ENCODE measurements at regions not wholly inside any gene's neighbourhood (a gene's known extent, or its start where the extent isn't known, plus 50 kb on each side); places are given as distances from the start of the nearest gene placed in this dataset.

DNA sequence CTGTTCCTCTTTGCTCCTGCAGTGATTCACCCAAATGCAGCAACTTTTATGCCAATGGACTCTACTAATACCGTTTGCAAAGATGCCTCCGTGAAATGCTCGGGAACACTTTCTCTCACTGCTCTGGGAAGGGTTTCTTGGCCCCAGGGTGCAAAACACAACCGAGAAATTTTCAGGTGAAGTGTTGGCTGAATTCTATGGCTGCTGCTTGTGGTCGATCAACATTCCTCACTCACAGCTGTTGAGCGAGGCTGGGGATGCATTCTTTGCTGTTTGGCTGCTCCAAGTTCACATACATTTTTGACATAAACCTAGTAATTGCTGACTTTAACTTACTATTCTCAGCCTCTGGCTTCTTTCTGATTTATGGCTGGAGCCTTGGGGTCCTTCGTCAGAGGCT lies 342.0 kb upstream of the CHD6 start:
- no peak overlapping the region for H3K27ac ChIP-seq (ENCODE audit: low read depth in 1 of 2, low read length in 2 of 2)
- no peaks in the 10 kb centered on the region for H3K27me3 ChIP-seq (ENCODE audit: control insufficient read depth in 1 of 2, insufficient read depth in 2 of 2, low read length in 1 of 2)
- DNase-seq, result no peak
- H3K4me1 ChIP-seq (ENCODE audit: control insufficient read depth in 1 of 2, insufficient read depth in 2 of 2, low read length in 2 of 2), result no peaks in the 10 kb centered on the region
- no peak overlapping the region for H3K4me3 ChIP-seq (ENCODE audit: low read length in 2 of 2)
- no peaks in the 10 kb centered on the region for H3K9me3 ChIP-seq (ENCODE audit: control insufficient read depth, low read length)
- intact Hi-C loops (cut with DNase I), result no loop called here
- WGBS, 2 donors, result 26 to 36% methylated on average over 7 of the region's 7 CpGs
- ATAC-seq (ENCODE audit: low FRiP score), result no peak
- H3K36me3 ChIP-seq (ENCODE audit: control insufficient read depth in 1 of 2, insufficient read depth in 2 of 2, low read length in 1 of 2), result no peaks in the 10 kb centered on the region

- DNase-seq, result no peak
- no peaks in the 10 kb centered on the region for H3K27me3 ChIP-seq (ENCODE audit: control insufficient read depth in 1 of 2, insufficient read depth in 2 of 2, low read length in 1 of 2)
- no peaks in the 10 kb centered on the region for H3K4me1 ChIP-seq (ENCODE audit: control insufficient read depth in 1 of 2, insufficient read depth in 2 of 2, low read length in 2 of 2)
- peaks cover 1% of the 10 kb centered on the region for H3K9me3 ChIP-seq (ENCODE audit: control insufficient read depth, low read length)
- 85 to 86% methylated on average over 1 of the region's 1 CpG for WGBS, 2 donors
- H3K27ac ChIP-seq (ENCODE audit: low read depth in 1 of 2, low read length in 2 of 2), result no peak overlapping the region
- ATAC-seq (ENCODE audit: low FRiP score), result no peak
- intact Hi-C loops (cut with DNase I), result no loop called here
- H3K4me3 ChIP-seq (ENCODE audit: low read length in 2 of 2), result no peak overlapping the region
- no peaks in the 10 kb centered on the region for H3K36me3 ChIP-seq (ENCODE audit: control insufficient read depth in 1 of 2, insufficient read depth in 2 of 2, low read length in 1 of 2)
Measured at GRCh38 chr20:41958391-41958790, 340.2 kb upstream of the CHD6 start.

- ATAC-seq (ENCODE audit: low FRiP score) (no peak), DNase-seq (no peak)
- intact Hi-C loops (cut with DNase I), result no loop called here
- Histone ChIP-seq H3K27me3 (ENCODE audit: control insufficient read depth in 1 of 2, insufficient read depth in 2 of 2, low read length in 1 of 2) (no peaks in the 10 kb centered on the region), H3K9me3 (ENCODE audit: control insufficient read depth, low read length) (peaks cover 1% of the 10 kb centered on the region), H3K36me3 (ENCODE audit: control insufficient read depth in 1 of 2, insufficient read depth in 2 of 2, low read length in 1 of 2) (no peaks in the 10 kb centered on the region), H3K4me3 (ENCODE audit: low read length in 2 of 2) (no peak overlapping the region), H3K27ac (ENCODE audit: low read depth in 1 of 2, low read length in 2 of 2) (no peak overlapping the region), H3K4me1 (ENCODE audit: control insufficient read depth in 1 of 2, insufficient read depth in 2 of 2, low read length in 2 of 2) (no peaks in the 10 kb centered on the region)
- WGBS, 2 donors, result 42 to 45% methylated on average over 6 of the region's 6 CpGs
Measured at GRCh38 chr20:41956338-41957074, 338.3 kb upstream of the CHD6 start.

DNA sequence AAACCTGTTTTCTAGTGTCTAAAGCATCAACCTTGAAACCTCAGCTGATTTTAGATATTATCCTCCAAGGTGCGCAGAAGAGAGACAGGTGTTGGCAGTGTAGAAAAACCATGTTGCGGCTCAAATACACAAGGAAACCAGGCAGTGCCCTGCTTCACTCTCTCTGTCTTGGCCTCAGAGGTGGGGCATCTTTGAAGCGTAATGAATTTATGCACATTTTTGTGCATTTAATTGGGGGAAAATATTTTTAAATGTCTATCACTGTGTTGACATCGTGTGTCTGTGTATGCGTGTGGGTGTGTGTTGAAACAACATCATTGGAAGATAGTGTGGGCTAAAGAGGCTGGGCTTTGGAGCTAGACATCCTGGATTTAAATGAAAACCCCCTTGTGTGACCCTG lies 334.0 kb upstream of the CHD6 start:
- Histone ChIP-seq H3K4me3 (ENCODE audit: low read length in 2 of 2) (no peak overlapping the region), H3K36me3 (ENCODE audit: control insufficient read depth in 1 of 2, insufficient read depth in 2 of 2, low read length in 1 of 2) (no peaks in the 10 kb centered on the region), H3K4me1 (ENCODE audit: control insufficient read depth in 1 of 2, insufficient read depth in 2 of 2, low read length in 2 of 2) (no peaks in the 10 kb centered on the region), H3K27ac (ENCODE audit: low read depth in 1 of 2, low read length in 2 of 2) (no peak overlapping the region), H3K27me3 (ENCODE audit: control insufficient read depth in 1 of 2, insufficient read depth in 2 of 2, low read length in 1 of 2) (no peaks in the 10 kb centered on the region), H3K9me3 (ENCODE audit: control insufficient read depth, low read length) (peaks cover 1% of the 10 kb centered on the region)
- ATAC-seq (ENCODE audit: low FRiP score) (no peak), DNase-seq (no peak)
- WGBS, 2 donors, result 78 to 90% methylated on average over 5 of the region's 5 CpGs
- intact Hi-C loops (cut with DNase I), result no loop called here

- ATAC-seq (ENCODE audit: low FRiP score), result no peak
- no peaks in the 10 kb centered on the region for H3K4me1 ChIP-seq (ENCODE audit: control insufficient read depth in 1 of 2, insufficient read depth in 2 of 2, low read length in 2 of 2)
- no peaks in the 10 kb centered on the region for H3K27me3 ChIP-seq (ENCODE audit: control insufficient read depth in 1 of 2, insufficient read depth in 2 of 2, low read length in 1 of 2)
- H3K36me3 ChIP-seq (ENCODE audit: control insufficient read depth in 1 of 2, insufficient read depth in 2 of 2, low read length in 1 of 2), result no peaks in the 10 kb centered on the region
- no peak overlapping the region for H3K4me3 ChIP-seq (ENCODE audit: low read length in 2 of 2)
- 55 to 66% methylated on average over 2 of the region's 2 CpGs for WGBS, 2 donors
- no peak for DNase-seq
- no peak overlapping the region for H3K27ac ChIP-seq (ENCODE audit: low read depth in 1 of 2, low read length in 2 of 2)
- peaks cover 1% of the 10 kb centered on the region for H3K9me3 ChIP-seq (ENCODE audit: control insufficient read depth, low read length)
- intact Hi-C loops (cut with DNase I), result no loop called here
Measured at GRCh38 chr20:41951615-41952014, 333.4 kb upstream of the CHD6 start.

DNA sequence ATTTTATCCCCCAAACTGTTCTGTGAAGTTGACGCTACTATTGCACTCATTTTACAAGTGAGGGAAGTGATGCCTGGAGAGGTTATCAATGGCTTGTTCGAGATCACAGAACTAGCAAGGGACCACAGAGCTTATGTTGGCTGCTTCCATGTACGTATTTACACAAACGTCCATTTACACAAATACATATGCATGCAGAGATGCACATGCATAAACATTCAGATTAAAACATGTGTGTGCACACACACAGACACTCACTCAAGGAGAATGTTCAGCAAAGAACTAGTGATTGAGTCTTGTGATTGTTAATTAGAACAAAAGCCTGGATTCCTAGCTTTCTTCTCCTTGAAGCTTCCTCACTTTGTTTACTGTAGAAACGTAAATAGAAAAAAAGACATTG lies 321.5 kb upstream of the CHD6 start:
- Histone ChIP-seq H3K27me3 (ENCODE audit: control insufficient read depth in 1 of 2, insufficient read depth in 2 of 2, low read length in 1 of 2) (peaks cover 0 to 2% of the 10 kb centered on the region in 2 donors), H3K36me3 (ENCODE audit: control insufficient read depth in 1 of 2, insufficient read depth in 2 of 2, low read length in 1 of 2) (no peaks in the 10 kb centered on the region), H3K27ac (ENCODE audit: low read depth in 1 of 2, low read length in 2 of 2) (no peak overlapping the region), H3K4me1 (ENCODE audit: control insufficient read depth in 1 of 2, insufficient read depth in 2 of 2, low read length in 2 of 2) (no peaks in the 10 kb centered on the region), H3K9me3 (ENCODE audit: control insufficient read depth, low read length) (no peaks in the 10 kb centered on the region), H3K4me3 (ENCODE audit: low read length in 2 of 2) (no peak overlapping the region)
- ATAC-seq (ENCODE audit: low FRiP score) (no peak), DNase-seq (no peak)
- intact Hi-C loops (cut with DNase I), result no loop called here
- 75% methylated on average over 5 of the region's 5 CpGs for WGBS, 2 donors

DNA sequence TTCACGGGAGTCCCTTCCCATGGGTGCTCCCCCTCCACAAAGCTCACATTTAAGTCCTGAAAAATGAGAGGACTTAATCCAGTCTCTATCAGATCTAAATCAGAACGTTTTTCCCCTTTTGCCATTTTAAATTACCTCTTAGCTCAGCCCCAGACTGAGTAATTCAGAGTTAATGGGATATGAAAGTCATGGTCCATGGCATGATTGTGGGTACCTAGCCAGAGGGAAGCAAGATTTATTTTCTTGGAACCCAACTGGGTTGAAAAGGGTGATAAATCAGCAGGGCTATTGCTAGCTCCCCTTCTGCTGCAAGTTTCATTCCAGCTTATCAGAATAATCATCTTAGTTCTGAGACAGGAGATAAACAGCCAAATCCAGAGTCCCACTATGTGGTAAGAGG lies 320.2 kb upstream of the CHD6 start:
- 24 to 33% methylated on average over 2 of the region's 2 CpGs for WGBS, 2 donors
- ATAC-seq (ENCODE audit: low FRiP score) (no peak), DNase-seq (no peak)

GRCh38 chr20:41935259-41935791 lies 317.1 kb upstream of the CHD6 start:
- WGBS, 2 donors, result 54 to 63% methylated on average over 4 of the region's 4 CpGs
- DNase-seq, result no peak
- no peaks in the 10 kb centered on the region for H3K9me3 ChIP-seq (ENCODE audit: control insufficient read depth, low read length)
- H3K36me3 ChIP-seq (ENCODE audit: control insufficient read depth in 1 of 2, insufficient read depth in 2 of 2, low read length in 1 of 2), result no peaks in the 10 kb centered on the region
- ATAC-seq (ENCODE audit: low FRiP score), result no peak
- no peaks in the 10 kb centered on the region for H3K4me1 ChIP-seq (ENCODE audit: control insufficient read depth in 1 of 2, insufficient read depth in 2 of 2, low read length in 2 of 2)
- H3K4me3 ChIP-seq (ENCODE audit: low read length in 2 of 2), result no peak overlapping the region
- H3K27ac ChIP-seq (ENCODE audit: low read depth in 1 of 2, low read length in 2 of 2), result no peak overlapping the region
- intact Hi-C loops (cut with DNase I), result no loop called here
- H3K27me3 ChIP-seq (ENCODE audit: control insufficient read depth in 1 of 2, insufficient read depth in 2 of 2, low read length in 1 of 2), result peaks cover 0 to 1% of the 10 kb centered on the region in 2 donors

More for the DNA sequence above, 320.2 kb upstream of the CHD6 start:
- Histone ChIP-seq H3K4me3 (ENCODE audit: low read length in 2 of 2) (no peak overlapping the region), H3K4me1 (ENCODE audit: control insufficient read depth in 1 of 2, insufficient read depth in 2 of 2, low read length in 2 of 2) (no peaks in the 10 kb centered on the region), H3K27me3 (ENCODE audit: control insufficient read depth in 1 of 2, insufficient read depth in 2 of 2, low read length in 1 of 2) (peaks cover 0 to 2% of the 10 kb centered on the region in 2 donors), H3K9me3 (ENCODE audit: control insufficient read depth, low read length) (no peaks in the 10 kb centered on the region), H3K36me3 (ENCODE audit: control insufficient read depth in 1 of 2, insufficient read depth in 2 of 2, low read length in 1 of 2) (no peaks in the 10 kb centered on the region), H3K27ac (ENCODE audit: low read depth in 1 of 2, low read length in 2 of 2) (no peak overlapping the region)
- intact Hi-C loops (cut with DNase I), result no loop called here

DNA sequence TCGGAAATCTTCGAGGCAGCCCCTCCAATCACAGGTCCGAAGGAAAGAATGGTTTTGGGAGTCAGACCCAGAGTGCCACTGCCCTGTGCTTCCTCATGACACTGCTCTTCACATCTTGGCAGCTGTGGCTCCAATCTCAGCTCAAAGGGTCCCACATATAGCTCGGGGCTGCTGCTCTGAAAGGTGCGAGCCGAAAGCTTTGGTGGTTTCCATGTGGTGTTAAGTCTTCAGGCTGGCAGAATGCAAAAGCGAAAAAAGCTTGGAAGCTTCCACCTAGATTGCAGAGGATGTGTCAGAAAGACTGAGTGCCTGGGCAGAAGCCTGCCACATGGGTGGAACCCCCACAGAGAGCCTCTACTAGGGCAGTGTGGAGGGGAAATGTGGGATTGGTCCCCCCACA lies 314.3 kb upstream of the CHD6 start:
- H3K9me3 ChIP-seq (ENCODE audit: control insufficient read depth, low read length), result no peaks in the 10 kb centered on the region
- H3K4me3 ChIP-seq (ENCODE audit: low read length in 2 of 2), result no peak overlapping the region
- DNase-seq, result no peak
- H3K27me3 ChIP-seq (ENCODE audit: control insufficient read depth in 1 of 2, insufficient read depth in 2 of 2, low read length in 1 of 2), result peaks cover 0 to 1% of the 10 kb centered on the region in 2 donors
- WGBS, 2 donors, result 83 to 90% methylated on average over 7 of the region's 7 CpGs
- ATAC-seq (ENCODE audit: low FRiP score), result no peak
- no peaks in the 10 kb centered on the region for H3K4me1 ChIP-seq (ENCODE audit: control insufficient read depth in 1 of 2, insufficient read depth in 2 of 2, low read length in 2 of 2)
- H3K36me3 ChIP-seq (ENCODE audit: control insufficient read depth in 1 of 2, insufficient read depth in 2 of 2, low read length in 1 of 2), result no peaks in the 10 kb centered on the region
- intact Hi-C loops (cut with DNase I), result no loop called here
- no peak overlapping the region for H3K27ac ChIP-seq (ENCODE audit: low read depth in 1 of 2, low read length in 2 of 2)

Data from aorta (tissue), 5 donors.